Endometrium (tissue), 2 donors: ENCODE measurements at regions not wholly inside any gene's neighbourhood (a gene's known extent, or its start where the extent isn't known, plus 50 kb on each side); places are given as distances from the start of the nearest gene placed in this dataset.

Source experiments
- FAIRE-seq: peaks from 2 replicates; lab custom pipeline; 2012; peaks lifted over from hg19 to GRCh38; lab: Jason Lieb, UNC
- donor health status: control.
- donor health status: control.

DNA sequence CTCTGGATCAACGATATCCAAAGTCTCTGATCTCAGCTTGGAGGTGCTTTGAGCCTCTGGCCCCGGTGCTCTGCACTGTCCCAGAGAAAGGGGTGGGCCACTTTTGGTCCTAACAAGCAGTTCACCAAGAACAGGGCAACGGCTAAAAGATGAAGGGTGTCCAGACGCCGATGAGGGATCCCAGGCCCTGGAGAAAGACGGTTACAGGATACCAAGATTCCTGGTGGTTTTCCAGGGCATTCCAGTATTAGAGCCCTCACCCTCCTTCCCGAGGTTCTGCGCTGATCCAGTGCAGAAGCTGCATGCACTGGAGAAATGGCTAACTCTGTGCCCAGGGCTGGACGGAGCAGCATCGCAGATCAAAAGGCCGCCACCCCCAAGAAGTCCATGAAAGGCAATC lies 149.9 kb upstream of the IRF2BP2 start:
- FAIRE-seq, result no peak

DNA sequence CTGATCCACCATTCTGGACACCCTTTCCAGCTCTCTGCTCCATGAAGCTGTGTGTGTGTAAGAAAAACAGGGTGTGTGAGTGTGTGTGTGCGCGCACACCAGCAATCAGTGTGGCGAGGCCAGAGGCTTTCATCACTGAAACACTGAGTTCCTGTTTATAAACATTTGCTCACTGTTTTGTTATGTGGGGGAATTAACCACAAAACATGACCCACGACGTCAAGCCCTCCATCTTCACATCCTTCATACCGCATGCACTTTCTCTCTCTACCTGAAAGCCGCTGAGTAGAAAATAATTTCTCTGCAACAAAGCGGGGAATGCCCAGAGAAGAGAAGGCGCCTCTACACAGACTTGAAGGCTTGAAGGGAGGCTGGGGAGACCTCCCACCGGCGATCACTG lies 148.9 kb upstream of the IRF2BP2 start:
- no peak for FAIRE-seq

DNA sequence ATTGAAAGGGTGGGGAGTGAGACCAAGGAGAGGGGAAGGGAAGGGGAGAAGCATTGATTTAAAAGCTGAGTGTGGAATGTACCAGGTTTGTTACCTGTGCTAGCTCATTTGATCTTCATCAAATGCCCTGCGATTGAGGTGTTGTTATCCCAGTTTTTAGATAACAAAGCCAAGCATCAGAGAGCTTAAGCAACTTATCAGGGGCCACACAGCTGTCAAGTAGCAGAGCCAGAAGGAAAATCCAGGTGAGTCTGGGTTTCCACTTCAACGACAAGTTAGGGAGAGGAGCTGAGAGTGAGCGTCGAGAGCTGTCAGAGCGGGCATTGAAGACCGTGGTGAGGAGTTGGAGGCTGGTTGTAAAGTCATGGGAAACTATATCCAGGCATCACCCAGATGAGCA lies 146.9 kb upstream of the IRF2BP2 start:
- FAIRE-seq, result no peak

GRCh38 chr1:234756066-234756774 lies 146.2 kb upstream of the IRF2BP2 start:
- FAIRE-seq, result no peak

- FAIRE-seq, result no peak
Measured at GRCh38 chr1:234755449-234755863, 145.5 kb upstream of the IRF2BP2 start.

DNA sequence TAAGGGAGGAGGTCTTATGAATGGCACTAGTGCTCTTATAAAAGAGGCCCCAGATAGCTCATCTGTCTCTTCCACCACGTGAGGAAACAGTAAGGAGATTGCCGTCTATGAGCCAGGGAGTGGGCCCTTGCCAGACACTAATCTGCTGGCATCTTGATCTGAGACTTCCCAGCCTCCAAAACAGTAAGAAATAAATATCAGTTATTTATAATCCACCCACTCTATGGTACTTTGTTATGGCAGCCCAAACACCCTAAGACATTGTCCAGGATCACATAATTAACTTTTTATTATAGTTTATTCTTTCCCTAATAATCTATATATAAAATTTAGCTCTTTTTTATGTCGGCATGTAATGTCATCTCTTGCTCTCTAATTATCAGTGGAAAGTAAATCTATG lies 144.0 kb upstream of the IRF2BP2 start:
- no peak for FAIRE-seq

GRCh38 chr1:234752927-234753326 lies 142.9 kb upstream of the IRF2BP2 start:
- no peak for FAIRE-seq

- no peak for FAIRE-seq
Measured at GRCh38 chr1:234751678-234752077, 141.7 kb upstream of the IRF2BP2 start.

GRCh38 chr1:234750922-234751627 lies 141.1 kb upstream of the IRF2BP2 start:
- no peak for FAIRE-seq

GRCh38 chr1:234748713-234749112 lies 138.7 kb upstream of the IRF2BP2 start:
- no peak for FAIRE-seq

GRCh38 chr1:234748066-234748465 lies 138.1 kb upstream of the IRF2BP2 start:
- FAIRE-seq, result no peak

DNA sequence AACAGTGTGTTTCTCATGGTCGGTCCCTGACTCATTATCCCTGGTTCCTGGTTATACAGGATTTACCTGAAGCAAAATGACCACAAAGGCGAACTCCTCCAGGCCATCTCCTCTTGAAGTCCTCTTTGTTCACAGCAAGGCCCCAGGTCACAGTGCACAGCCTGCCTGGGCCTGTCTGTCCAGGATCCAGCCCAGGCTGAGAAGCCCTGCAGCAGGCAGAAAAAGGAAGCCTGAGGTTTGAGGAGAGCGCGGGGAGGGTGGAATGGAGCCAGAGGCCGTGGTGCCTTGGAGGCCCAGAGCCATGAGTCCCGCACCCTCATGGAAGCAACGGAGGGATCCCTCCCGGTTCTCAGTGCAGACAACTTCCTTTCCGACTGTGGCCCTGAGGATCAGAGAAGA lies 136.8 kb upstream of the IRF2BP2 start:
- FAIRE-seq, result no peak

DNA sequence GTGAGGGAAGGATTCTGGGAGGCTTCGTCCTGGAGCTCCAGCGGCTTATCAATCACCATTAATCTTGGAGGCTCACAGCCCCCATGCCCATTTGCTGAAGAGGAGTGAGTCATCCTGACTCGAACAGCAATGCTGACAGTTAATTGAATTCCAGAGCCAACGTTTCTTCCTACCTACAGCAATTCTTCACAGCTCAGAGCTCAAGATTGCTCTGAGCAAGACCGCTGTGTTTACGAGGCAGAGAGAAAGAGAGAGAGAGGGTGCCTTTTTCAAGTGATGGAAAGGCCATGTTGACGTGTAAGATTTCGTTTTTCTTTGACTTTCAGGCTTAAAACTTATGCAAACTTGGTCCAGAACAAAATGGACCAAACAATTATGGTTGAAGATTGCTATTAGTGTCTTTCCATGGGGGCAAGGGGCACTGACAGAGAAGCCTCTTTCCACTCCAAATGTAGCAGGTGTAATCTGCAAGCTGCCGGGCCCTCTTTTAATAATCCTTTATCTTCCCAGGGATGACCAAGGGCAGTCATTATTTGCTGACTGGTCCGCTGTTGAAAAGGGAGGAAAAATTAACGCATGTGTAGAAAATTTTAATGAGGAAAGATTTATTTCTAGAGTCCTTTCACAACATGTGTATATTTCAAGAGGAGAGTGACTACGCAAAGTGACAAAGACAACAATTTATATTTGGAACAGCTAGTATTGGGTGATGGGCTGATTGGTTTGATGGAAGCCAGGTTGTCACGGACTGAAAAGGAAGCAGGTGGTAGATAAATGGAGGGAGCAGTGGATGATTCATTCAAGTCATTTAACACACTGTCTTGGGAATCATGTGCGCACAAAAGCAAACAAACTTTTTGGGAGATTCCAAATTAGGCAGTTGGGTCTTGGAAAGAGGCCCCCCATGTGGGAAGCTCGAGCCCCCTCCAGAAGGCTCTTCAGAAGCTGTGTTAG lies 136.1 kb upstream of the IRF2BP2 start:
- no peak for FAIRE-seq

GRCh38 chr1:234745276-234745675 lies 135.3 kb upstream of the IRF2BP2 start:
- FAIRE-seq, result no peak

GRCh38 chr1:234743791-234744611 lies 134.0 kb upstream of the IRF2BP2 start:
- FAIRE-seq, result no peak

DNA sequence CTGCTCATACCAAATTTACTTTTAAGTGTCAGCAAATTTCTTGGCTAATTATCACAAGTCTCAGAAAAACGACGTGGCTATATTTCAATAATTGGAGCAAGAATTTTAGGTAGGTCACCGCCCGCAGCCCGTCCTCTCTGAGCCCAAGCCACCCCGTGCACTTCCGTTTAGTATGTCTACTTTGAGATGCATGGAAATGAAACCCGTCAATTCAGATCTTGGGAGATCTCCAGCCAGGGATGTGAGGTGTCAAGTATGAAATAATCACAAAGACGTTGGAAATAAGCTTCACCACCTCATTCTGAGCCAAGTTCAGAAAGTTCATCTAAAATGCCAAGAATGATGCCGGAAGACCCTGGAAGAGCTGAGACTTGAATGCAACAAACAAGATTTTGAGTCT lies 132.6 kb upstream of the IRF2BP2 start:
- no peak for FAIRE-seq

- FAIRE-seq, result no peak
Measured at GRCh38 chr1:234737967-234738314, 128.0 kb upstream of the IRF2BP2 start.

GRCh38 chr1:234735916-234736315 lies 125.9 kb upstream of the IRF2BP2 start:
- FAIRE-seq, result no peak

DNA sequence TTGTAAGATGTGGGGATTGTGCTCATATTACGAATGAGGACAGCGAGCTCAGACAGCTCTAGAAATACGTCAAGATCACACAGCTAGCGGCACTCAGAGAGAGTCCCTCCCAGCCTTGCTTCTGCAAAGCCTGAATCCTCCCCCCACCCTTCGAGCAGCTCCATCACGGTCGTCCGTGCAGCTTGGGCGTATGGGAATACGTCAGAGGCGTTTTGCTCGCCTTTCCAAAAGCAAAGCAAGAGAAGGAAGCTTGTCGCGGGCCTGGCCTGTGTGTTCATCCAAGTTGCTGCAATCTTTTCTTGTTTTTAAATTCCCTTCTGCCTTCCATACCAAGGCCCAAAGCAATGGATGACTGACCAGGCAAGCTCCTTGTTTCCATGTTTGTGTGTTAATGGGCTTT lies 125.5 kb upstream of the IRF2BP2 start:
- FAIRE-seq, result no peak

DNA sequence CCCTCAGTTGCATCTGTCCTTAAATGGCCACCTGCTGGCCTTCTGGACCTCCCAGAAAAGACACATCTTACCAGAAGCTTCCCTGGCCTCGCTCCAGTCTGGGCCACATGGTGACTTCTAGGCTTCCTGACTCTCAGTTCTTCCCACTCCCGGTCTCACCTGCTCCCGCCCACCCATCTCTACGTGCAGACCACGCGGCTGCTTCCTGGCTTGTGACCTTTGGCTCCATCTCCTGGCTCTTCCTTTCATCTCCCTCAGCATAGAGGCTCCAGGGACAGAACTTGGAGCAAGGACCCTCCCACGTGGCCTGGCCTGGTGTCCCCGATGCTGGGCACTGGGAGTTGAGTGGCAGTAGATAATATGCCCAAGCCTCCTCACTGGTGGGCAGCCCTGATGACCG lies 124.9 kb upstream of the IRF2BP2 start:
- FAIRE-seq, result no peak

DNA sequence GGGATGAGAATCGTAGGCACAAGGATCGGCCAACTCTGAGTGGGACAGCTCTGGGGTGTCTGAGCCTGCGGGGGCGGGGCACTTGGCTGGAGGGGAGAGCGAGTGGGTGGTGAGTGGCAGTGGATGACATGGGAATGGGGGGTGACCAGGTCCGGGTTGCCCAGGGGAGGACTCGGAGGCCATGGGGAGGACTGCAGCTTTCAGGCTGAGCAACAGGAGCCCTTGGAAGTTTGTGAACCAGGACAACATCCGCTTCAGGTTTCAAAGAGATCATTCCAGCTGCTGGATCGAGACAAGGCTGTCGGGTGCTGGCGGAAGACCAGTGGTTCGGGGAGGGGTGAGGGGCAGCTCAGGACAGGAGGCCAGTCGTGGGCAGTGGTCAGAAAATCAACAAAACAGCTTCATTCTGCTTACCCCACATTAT lies 124.4 kb upstream of the IRF2BP2 start:
- no peak for FAIRE-seq

DNA sequence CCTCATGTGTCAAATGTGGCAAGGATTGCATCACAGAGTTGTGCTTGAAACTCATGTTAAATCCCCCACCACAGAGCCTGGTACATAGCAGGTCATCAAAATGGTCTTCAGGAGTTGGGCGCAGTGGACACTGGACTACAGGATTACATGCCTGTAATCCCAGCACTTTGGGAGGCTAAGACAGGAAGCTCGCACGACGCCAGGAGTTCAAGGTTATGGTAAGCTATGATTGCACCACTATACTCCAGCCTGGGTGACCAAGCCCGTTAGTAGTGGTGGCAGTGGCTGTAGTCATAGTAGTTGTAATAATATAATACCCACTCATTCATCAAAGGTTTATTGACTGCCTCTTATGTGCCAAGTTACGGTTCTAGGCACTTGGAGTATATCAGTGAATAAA lies 123.4 kb upstream of the IRF2BP2 start:
- no peak for FAIRE-seq
